ENCODE measurements at regions not wholly inside any gene's neighbourhood (a gene's known extent, or its start where the extent isn't known, plus 50 kb on each side); places are given as distances from the start of the nearest gene placed in this dataset.

DNA sequence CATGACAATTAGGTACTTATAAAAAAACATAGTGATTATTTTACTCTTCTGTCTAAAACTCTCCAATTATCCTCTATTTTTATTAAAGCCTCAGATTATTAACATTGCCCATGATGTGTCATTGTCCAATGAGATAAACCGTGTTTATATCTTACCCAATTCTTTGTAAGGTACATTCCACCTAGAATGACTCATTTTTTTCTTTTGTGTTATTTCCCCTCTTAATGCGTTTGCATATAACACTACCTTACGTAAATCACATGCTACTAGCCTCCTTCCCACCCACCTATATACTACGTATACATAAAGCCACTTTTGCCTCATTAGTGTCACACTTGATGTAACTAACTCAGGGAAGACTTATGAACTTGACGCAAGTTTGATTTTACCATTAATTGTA, 336.3 kb upstream of the PTCHD4 start:
- TF ChIP-seq ARNTL (CRISPR knock-in tag; IDR thresholded peaks at IDR 0.05; ENCODE audit: borderline replicate concordance, low read depth) = no peak
- no peak for TF ChIP-seq ZNF8 (CRISPR knock-in tag; IDR thresholded peaks at IDR 0.05)
- TF ChIP-seq SNAI2 (CRISPR knock-in tag; IDR thresholded peaks at IDR 0.05) = no peak
- TF ChIP-seq, protein P1, sequence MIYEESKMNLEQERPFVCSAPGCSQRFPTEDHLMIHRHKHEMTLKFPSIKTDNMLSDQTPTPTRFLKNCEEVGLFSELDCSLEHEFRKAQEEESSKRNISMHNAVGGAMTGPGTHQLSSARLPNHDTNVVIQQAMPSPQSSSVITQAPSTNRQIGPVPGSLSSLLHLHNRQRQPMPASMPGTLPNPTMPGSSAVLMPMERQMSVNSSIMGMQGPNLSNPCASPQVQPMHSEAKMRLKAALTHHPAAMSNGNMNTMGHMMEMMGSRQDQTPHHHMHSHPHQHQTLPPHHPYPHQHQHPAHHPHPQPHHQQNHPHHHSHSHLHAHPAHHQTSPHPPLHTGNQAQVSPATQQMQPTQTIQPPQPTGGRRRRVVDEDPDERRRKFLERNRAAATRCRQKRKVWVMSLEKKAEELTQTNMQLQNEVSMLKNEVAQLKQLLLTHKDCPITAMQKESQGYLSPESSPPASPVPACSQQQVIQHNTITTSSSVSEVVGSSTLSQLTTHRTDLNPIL (CRISPR knock-in tag; IDR thresholded peaks at IDR 0.05; ENCODE audit: low read depth) = no peak
- no peak for TF ChIP-seq ZFP30 (CRISPR knock-in tag; IDR thresholded peaks at IDR 0.05)
- TF ChIP-seq BACH2 (CRISPR knock-in tag; IDR thresholded peaks at IDR 0.05; ENCODE audit: borderline replicate concordance) = no peak
- no peak for TF ChIP-seq CSDC2 (CRISPR knock-in tag; IDR thresholded peaks at IDR 0.05)
- TF ChIP-seq ESRRG (CRISPR knock-in tag; IDR thresholded peaks at IDR 0.05) = no peak
- no peak for TF ChIP-seq OSR1 (CRISPR knock-in tag; IDR thresholded peaks at IDR 0.05)

Data from SK-N-SH treated with all-trans-retinoic acid at 6 μM for 48 hours (cell line).